ENCODE measurements at regions not wholly inside any gene's neighbourhood (a gene's known extent, or its start where the extent isn't known, plus 50 kb on each side); places are given as distances from the start of the nearest gene placed in this dataset.
"Not testable (repeated sequence)": the region's sequence is repeated elsewhere in the genome, so short reads cannot be mapped to it uniquely, and the experiment has no call there.

GRCh38 chr16:63890081-63890480 lies 1231.8 kb downstream of the CDH11 start:
- no peak for FAIRE-seq

GRCh38 chr16:63883091-63883490 lies 1238.8 kb downstream of the CDH11 start:
- no peak for FAIRE-seq

- no peak for FAIRE-seq
Observed at GRCh38 chr16:63882576-63882975, 1239.3 kb downstream of the CDH11 start.

GRCh38 chr16:63880948-63881347 lies 1240.9 kb downstream of the CDH11 start:
- no peak for FAIRE-seq

GRCh38 chr16:63877401-63877800 lies 1244.5 kb downstream of the CDH11 start:
- no peak for FAIRE-seq

- no peak for FAIRE-seq
Observed at GRCh38 chr16:63876103-63876502, 1245.8 kb downstream of the CDH11 start.

- not testable (repeated sequence) for FAIRE-seq
Observed at GRCh38 chr16:63860700-63861099, 1261.2 kb downstream of the CDH11 start.

GRCh38 chr16:63856537-63856936 lies 1265.3 kb downstream of the CDH11 start:
- FAIRE-seq: no peak

GRCh38 chr16:63850979-63851378 lies 1270.9 kb downstream of the CDH11 start:
- no peak for FAIRE-seq

GRCh38 chr16:63841271-63841670 lies 1280.6 kb downstream of the CDH11 start:
- FAIRE-seq: no peak

GRCh38 chr16:63830061-63830460 lies 1291.8 kb downstream of the CDH11 start:
- FAIRE-seq: no peak

- FAIRE-seq: no peak
Observed at GRCh38 chr16:63822818-63823217, 1299.0 kb downstream of the CDH11 start.

GRCh38 chr16:63816276-63816675 lies 1305.6 kb downstream of the CDH11 start:
- no peak for FAIRE-seq

- no peak for FAIRE-seq
Observed at GRCh38 chr16:63813862-63814261, 1308.0 kb downstream of the CDH11 start.

- no peak for FAIRE-seq
Observed at GRCh38 chr16:63808730-63809129, 1313.1 kb downstream of the CDH11 start.

GRCh38 chr16:63806794-63807506 lies 1314.9 kb downstream of the CDH11 start:
- no peak for FAIRE-seq

GRCh38 chr16:63804126-63804525 lies 1317.7 kb downstream of the CDH11 start:
- no peak for FAIRE-seq

- FAIRE-seq: no peak
Observed at GRCh38 chr16:63789603-63790002, 1332.3 kb downstream of the CDH11 start.

- no peak for FAIRE-seq
Observed at GRCh38 chr16:63787014-63787413, 1334.8 kb downstream of the CDH11 start.

- no peak for FAIRE-seq
Observed at GRCh38 chr16:63785170-63785569, 1336.7 kb downstream of the CDH11 start.

GRCh38 chr16:63776437-63776836 lies 1345.4 kb downstream of the CDH11 start:
- no peak for FAIRE-seq

- no peak for FAIRE-seq
Observed at GRCh38 chr16:63776034-63776433, 1345.8 kb downstream of the CDH11 start.

- no peak for FAIRE-seq
Observed at GRCh38 chr16:63774302-63774701, 1347.6 kb downstream of the CDH11 start.

GRCh38 chr16:63769211-63769610 lies 1352.7 kb downstream of the CDH11 start:
- no peak for FAIRE-seq

GRCh38 chr16:63760246-63760645 lies 1361.6 kb downstream of the CDH11 start:
- not testable (repeated sequence) for FAIRE-seq

Measured in TTC549 (cell line).